T-cell (primary cell): ENCODE measurements at regions not wholly inside any gene's neighbourhood (a gene's known extent, or its start where the extent isn't known, plus 50 kb on each side); places are given as distances from the start of the nearest gene placed in this dataset.
"Not testable (repeated sequence)": the region's sequence is repeated elsewhere in the genome, so short reads cannot be mapped to it uniquely, and the experiment has no call there.

Experiments used
- ATAC-seq, 4 experiments: fragments of 200-7000 bp in 3 of 4; fragments of 150-1000 bp in 1 of 4; cut with Tn5 transposase; replicated peaks in 1 of 4; 1 replicate in 3 of 4; 2 replicates in 1 of 4; pipeline ENCODE4 v1.10.0; 2021; ENCODE audit warnings: moderate library complexity in 3 of 4, mild to moderate bottlenecking in 2 of 4, moderate number of reproducible peaks in 1 of 4
- CTCF ChIA-PET, 2 donors: fragments of 300-600 bp; sonication (Branson Sonifier 250); formaldehyde crosslinking; loops; one replicate each; lab custom pipeline; 2022; ENCODE audit warnings: antibody characterized with exemption in 2 of 2; lab: Charles Lee
- POLR2A ChIA-PET, 2 donors: fragments of 300-600 bp; sonication (Branson Sonifier 250); formaldehyde crosslinking; loops; one replicate each; lab custom pipeline; 2022; ENCODE audit warnings: antibody characterized with exemption in 2 of 2; lab: Charles Lee
- DNase-seq, 35 experiments: peaks; one replicate each; pipeline versions ENCODE4 v3.0.0 to v3.0.0-alpha.2; 2013 to 2023
- H3K27ac ChIP-seq: one replicate; pipeline ENCODE4 v1.5.1; 2013; ENCODE audit warnings: low read length
- H3K27me3 ChIP-seq, 2 experiments: replicated peaks in 1 of 2; 1 replicate in 1 of 2; 2 replicates in 1 of 2; pipeline versions ENCODE4 v1.6.1 to v1.7.0; 2013; ENCODE audit warnings: low read length in 1 of 2, mixed read lengths in 1 of 2; ENCODE audit not compliant: control insufficient read depth in 2 of 2, insufficient read depth in 2 of 2; ENCODE audit errors: extremely low read depth in 1 of 2
- H3K36me3 ChIP-seq, 2 donors: 1 replicate in 1 of 2; 2 replicates in 1 of 2; pipeline versions ENCODE4 v1.6.1 to v1.7.0; 2013; ENCODE audit warnings: low read length in 1 of 2; ENCODE audit not compliant: control insufficient read depth in 2 of 2, insufficient read depth in 1 of 2; ENCODE audit errors: extremely low read depth in 1 of 2
- H3K4me1 ChIP-seq, 2 experiments: 1 replicate in 1 of 2; 2 replicates in 1 of 2; pipeline versions ENCODE4 v1.6.1 to v1.7.0; 2013; ENCODE audit warnings: low read length in 2 of 2, mixed read lengths in 1 of 2; ENCODE audit not compliant: insufficient read depth in 2 of 2, control insufficient read depth in 1 of 2; ENCODE audit errors: extremely low read depth in 1 of 2
- H3K4me3 ChIP-seq, 2 donors: 1 replicate in 1 of 2; 2 replicates in 1 of 2; pipeline versions ENCODE4 v1.5.1 to v1.7.0; 2013; ENCODE audit warnings: mild to moderate bottlenecking in 2 of 2, low read length in 1 of 2, moderate library complexity in 1 of 2; ENCODE audit not compliant: control insufficient read depth in 1 of 2; ENCODE audit errors: extremely low read depth in 1 of 2
- H3K9me3 ChIP-seq: 2 replicates; pipeline ENCODE4 v1.7.0; 2013
- H3K27ac Mint-ChIP-seq, 2 donors: one replicate each; pipeline ENCODE4 v1.8.0; 2020 to 2021; ENCODE audit warnings: mild to moderate bottlenecking in 2 of 2, mixed read lengths in 2 of 2
- H3K27me3 Mint-ChIP-seq, 2 donors: one replicate each; pipeline ENCODE4 v1.8.0; 2021 to 2022; ENCODE audit warnings: mixed read lengths in 2 of 2
- H3K36me3 Mint-ChIP-seq: one replicate; pipeline ENCODE4 v1.8.0; 2021; ENCODE audit warnings: mixed read lengths
- H3K4me1 Mint-ChIP-seq, 3 donors: one replicate each; pipeline ENCODE4 v1.8.0; 2020 to 2022; ENCODE audit warnings: mixed read lengths in 3 of 3, mild to moderate bottlenecking in 1 of 3
- H3K4me3 Mint-ChIP-seq, 3 donors: one replicate each; pipeline ENCODE4 v1.8.0; 2020 to 2022; ENCODE audit warnings: mild to moderate bottlenecking in 3 of 3, mixed read lengths in 3 of 3, moderate library complexity in 3 of 3
- H3K9me3 Mint-ChIP-seq, 3 donors: one replicate each; pipeline ENCODE4 v1.8.0; 2020 to 2022; ENCODE audit warnings: mixed read lengths in 3 of 3
- WGBS: methylation state at CpG from one replicate; pipeline ENCODE4 v1.1.5; 2013; ENCODE audit warnings: missing lambda C conversion rate; ENCODE audit not compliant: insufficient coverage; 5-methylcytosine and 5-hydroxymethylcytosine counted together

GRCh38 chr17:70375813-70376770 lies 206.8 kb downstream of the KCNJ2 start:
- ChIA-PET POLR2A (no interaction called here), CTCF (no interaction called here)
- H3K4me1 ChIP-seq = no peaks in the 10 kb centered on the region
- DNase-seq (no peak), ATAC-seq (no peak)
- Mint-ChIP-seq H3K27me3 (no peaks in the 10 kb centered on the region), H3K4me1 (no peaks in the 10 kb centered on the region), H3K9me3 (peaks cover 0 to 12% (median 4%) of the 10 kb centered on the region in 3 donors), H3K27ac (no peak overlapping the region), H3K36me3 (no peaks in the 10 kb centered on the region), H3K4me3 (no peak overlapping the region)
- no peak overlapping the region for H3K27ac ChIP-seq
- no peaks in the 10 kb centered on the region for H3K9me3 ChIP-seq
- no CpG with 5 or more reads among the region's 4 CpGs for WGBS
- H3K36me3 ChIP-seq = no peaks in the 10 kb centered on the region
- H3K27me3 ChIP-seq = no peaks in the 10 kb centered on the region
- no peak overlapping the region for H3K4me3 ChIP-seq

GRCh38 chr17:70377654-70378053 lies 208.3 kb downstream of the KCNJ2 start:
- no peaks in the 10 kb centered on the region for H3K27me3 Mint-ChIP-seq

DNA sequence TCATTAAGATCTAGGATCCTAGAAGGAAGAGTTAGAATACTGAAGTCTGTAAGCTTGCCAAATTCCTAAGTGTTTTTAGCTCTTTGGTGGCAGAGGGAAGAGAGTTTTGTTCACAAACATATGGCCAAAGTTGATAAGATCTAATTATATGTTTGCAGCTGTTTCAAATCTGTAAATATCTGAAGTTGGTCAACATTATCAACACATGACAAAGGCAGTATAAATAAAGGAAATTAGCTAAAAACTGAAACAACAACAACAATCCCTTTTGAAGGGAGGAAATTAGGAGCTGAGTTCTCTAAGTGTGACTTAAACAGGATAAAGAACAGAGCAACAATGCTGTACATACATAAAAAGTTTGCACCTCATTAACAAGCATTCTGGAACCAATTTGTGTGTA lies 208.7 kb downstream of the KCNJ2 start:
- no peaks in the 10 kb centered on the region for H3K27me3 Mint-ChIP-seq
- Histone ChIP-seq H3K27ac (no peak overlapping the region), H3K4me1 (no peaks in the 10 kb centered on the region), H3K36me3 (no peaks in the 10 kb centered on the region), H3K9me3 (no peaks in the 10 kb centered on the region), H3K27me3 (no peaks in the 10 kb centered on the region), H3K4me3 (no peak overlapping the region)
- no peak overlapping the region for H3K4me3 Mint-ChIP-seq
- ChIA-PET POLR2A (no interaction called here), CTCF (no interaction called here)
- no peaks in the 10 kb centered on the region for H3K4me1 Mint-ChIP-seq
- H3K9me3 Mint-ChIP-seq = peaks cover 0 to 8% (median 4%) of the 10 kb centered on the region in 3 donors
- H3K36me3 Mint-ChIP-seq = no peaks in the 10 kb centered on the region
- DNase-seq (no peak), ATAC-seq (no peak)
- no peak overlapping the region for H3K27ac Mint-ChIP-seq

More at GRCh38 chr17:70377654-70378053, 208.3 kb downstream of the KCNJ2 start:
- no peak overlapping the region for H3K4me3 ChIP-seq
- H3K36me3 ChIP-seq = no peaks in the 10 kb centered on the region
- no CpG with 5 or more reads among the region's 4 CpGs for WGBS
- ChIA-PET POLR2A (no interaction called here), CTCF (no interaction called here)
- H3K9me3 ChIP-seq = no peaks in the 10 kb centered on the region
- no peaks in the 10 kb centered on the region for H3K4me1 ChIP-seq
- ATAC-seq (no peak), DNase-seq (no peak)
- Mint-ChIP-seq H3K4me1 (no peaks in the 10 kb centered on the region), H3K36me3 (no peaks in the 10 kb centered on the region), H3K4me3 (no peak overlapping the region), H3K27ac (no peak overlapping the region), H3K9me3 (peaks cover 0 to 10% (median 4%) of the 10 kb centered on the region in 3 donors)
- H3K27ac ChIP-seq = no peak overlapping the region
- H3K27me3 ChIP-seq = no peaks in the 10 kb centered on the region

- Mint-ChIP-seq H3K9me3 (no peaks in the 10 kb centered on the region), H3K4me3 (no peak overlapping the region), H3K4me1 (no peaks in the 10 kb centered on the region), H3K36me3 (no peaks in the 10 kb centered on the region), H3K27me3 (no peaks in the 10 kb centered on the region), H3K27ac (no peak overlapping the region)
- ATAC-seq (no peak), DNase-seq (no peak)
- H3K4me3 ChIP-seq = no peak overlapping the region
- no peaks in the 10 kb centered on the region for H3K27me3 ChIP-seq
- CTCF ChIA-PET = no interaction called here
- H3K4me1 ChIP-seq = no peaks in the 10 kb centered on the region
- H3K27ac ChIP-seq = no peak overlapping the region
- POLR2A ChIA-PET = interaction anchor here in 1 of 2 donors (0.7 kb wide), 1 partner anchor 803 kb away, joined by 4 read pairs; no protein-coding TSS in a partner anchor
- no peaks in the 10 kb centered on the region for H3K36me3 ChIP-seq
- H3K9me3 ChIP-seq = no peaks in the 10 kb centered on the region
- no CpG with 5 or more reads among the region's 3 CpGs for WGBS
Observed at GRCh38 chr17:70379945-70380344, 210.6 kb downstream of the KCNJ2 start.

- H3K27ac Mint-ChIP-seq, CTCF ChIA-PET, H3K36me3 ChIP-seq, H3K27me3 Mint-ChIP-seq, H3K4me1 Mint-ChIP-seq, ATAC-seq, H3K4me1 ChIP-seq, H3K27ac ChIP-seq, POLR2A ChIA-PET, H3K36me3 Mint-ChIP-seq, H3K9me3 ChIP-seq, H3K9me3 Mint-ChIP-seq, H3K4me3 ChIP-seq, H3K27me3 ChIP-seq, DNase-seq, H3K4me3 Mint-ChIP-seq: not testable (repeated sequence)
- 100% methylated on average over 11 of the region's 15 CpGs for WGBS
Observed at GRCh38 chr17:70381916-70382315, 212.6 kb downstream of the KCNJ2 start.

DNA sequence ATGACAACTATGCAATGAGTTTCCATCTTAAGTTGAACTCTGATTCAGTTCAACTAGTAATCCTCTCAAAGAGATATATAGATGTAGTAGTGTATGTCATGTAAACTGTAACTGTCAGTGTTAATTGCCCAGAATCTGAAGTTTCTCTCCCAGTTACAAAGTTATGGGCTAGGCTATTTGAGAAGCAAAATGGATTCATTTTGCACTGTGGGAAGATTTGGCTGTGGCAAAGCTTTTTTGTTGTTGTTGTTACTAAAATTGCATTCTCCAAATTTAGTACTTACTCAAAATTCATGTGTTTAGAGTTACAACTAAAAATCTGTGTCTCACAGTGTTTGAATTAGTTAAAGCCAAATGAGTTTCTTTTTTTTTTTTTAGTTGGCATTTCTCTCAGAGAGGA lies 219.0 kb downstream of the KCNJ2 start:
- Histone ChIP-seq H3K4me3 (no peak overlapping the region), H3K9me3 (no peaks in the 10 kb centered on the region), H3K27me3 (no peaks in the 10 kb centered on the region), H3K4me1 (no peaks in the 10 kb centered on the region), H3K36me3 (no peaks in the 10 kb centered on the region), H3K27ac (no peak overlapping the region)
- Mint-ChIP-seq H3K9me3 (peaks cover 0 to 3% (median 0%) of the 10 kb centered on the region in 3 donors), H3K4me1 (no peaks in the 10 kb centered on the region), H3K36me3 (no peaks in the 10 kb centered on the region), H3K27ac (no peak overlapping the region), H3K4me3 (no peak overlapping the region), H3K27me3 (no peaks in the 10 kb centered on the region)
- ChIA-PET CTCF (no interaction called here), POLR2A (no interaction called here)
- DNase-seq (no peak), ATAC-seq (no peak)
